ENCODE measurements at regions not wholly inside any gene's neighbourhood (a gene's known extent, or its start where the extent isn't known, plus 50 kb on each side); places are given as distances from the start of the nearest gene placed in this dataset.

DNA sequence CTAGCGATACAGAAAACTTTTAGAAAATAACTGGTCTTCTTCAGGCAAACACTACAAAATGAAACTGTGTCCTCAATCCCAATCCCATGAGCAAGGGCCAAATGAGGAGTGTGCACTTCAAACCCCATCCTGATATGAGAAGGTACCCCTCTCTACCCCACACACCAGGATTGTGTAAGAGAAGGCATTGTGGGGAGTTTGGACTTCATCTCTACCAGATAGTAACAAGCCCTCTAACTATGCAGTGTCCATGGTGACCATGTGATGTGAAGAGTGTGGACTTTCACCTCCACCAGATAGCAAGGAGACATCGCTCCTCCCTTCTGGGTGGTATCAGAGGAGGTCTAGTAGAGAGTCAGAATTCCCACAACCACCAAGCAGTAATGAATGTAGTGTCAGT is 769.3 kb downstream of the MECOM start (continued):
- TF ChIP-seq, protein P1, sequence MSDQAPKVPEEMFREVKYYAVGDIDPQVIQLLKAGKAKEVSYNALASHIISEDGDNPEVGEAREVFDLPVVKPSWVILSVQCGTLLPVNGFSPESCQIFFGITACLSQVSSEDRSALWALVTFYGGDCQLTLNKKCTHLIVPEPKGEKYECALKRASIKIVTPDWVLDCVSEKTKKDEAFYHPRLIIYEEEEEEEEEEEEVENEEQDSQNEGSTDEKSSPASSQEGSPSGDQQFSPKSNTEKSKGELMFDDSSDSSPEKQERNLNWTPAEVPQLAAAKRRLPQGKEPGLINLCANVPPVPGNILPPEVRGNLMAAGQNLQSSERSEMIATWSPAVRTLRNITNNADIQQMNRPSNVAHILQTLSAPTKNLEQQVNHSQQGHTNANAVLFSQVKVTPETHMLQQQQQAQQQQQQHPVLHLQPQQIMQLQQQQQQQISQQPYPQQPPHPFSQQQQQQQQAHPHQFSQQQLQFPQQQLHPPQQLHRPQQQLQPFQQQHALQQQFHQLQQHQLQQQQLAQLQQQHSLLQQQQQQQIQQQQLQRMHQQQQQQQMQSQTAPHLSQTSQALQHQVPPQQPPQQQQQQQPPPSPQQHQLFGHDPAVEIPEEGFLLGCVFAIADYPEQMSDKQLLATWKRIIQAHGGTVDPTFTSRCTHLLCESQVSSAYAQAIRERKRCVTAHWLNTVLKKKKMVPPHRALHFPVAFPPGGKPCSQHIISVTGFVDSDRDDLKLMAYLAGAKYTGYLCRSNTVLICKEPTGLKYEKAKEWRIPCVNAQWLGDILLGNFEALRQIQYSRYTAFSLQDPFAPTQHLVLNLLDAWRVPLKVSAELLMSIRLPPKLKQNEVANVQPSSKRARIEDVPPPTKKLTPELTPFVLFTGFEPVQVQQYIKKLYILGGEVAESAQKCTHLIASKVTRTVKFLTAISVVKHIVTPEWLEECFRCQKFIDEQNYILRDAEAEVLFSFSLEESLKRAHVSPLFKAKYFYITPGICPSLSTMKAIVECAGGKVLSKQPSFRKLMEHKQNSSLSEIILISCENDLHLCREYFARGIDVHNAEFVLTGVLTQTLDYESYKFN (CRISPR knock-in tag; conservative IDR thresholded peaks at IDR 0.05): peak; percentile 62
- TF ChIP-seq FOXK2 (IDR thresholded peaks at IDR 0.05) (no peak), FOSL1 (CRISPR knock-in tag; IDR thresholded peaks at IDR 0.05; ENCODE audit: borderline replicate concordance) (no peak), TARDBP (CRISPR knock-in tag; IDR thresholded peaks at IDR 0.05) (no peak), ZBTB3 (CRISPR knock-in tag; IDR thresholded peaks at IDR 0.05; ENCODE audit: borderline replicate concordance, low read depth) (no peak), SOX13 (IDR thresholded peaks at IDR 0.05) (no peak), SOX13 (CRISPR knock-in tag; conservative IDR thresholded peaks at IDR 0.05 in 1 of 2, IDR thresholded peaks at IDR 0.05 in 1 of 2) (peak in 1 of 2 experiments; percentile 43; a peak in 1 of 4 replicates), ZNF775 (CRISPR knock-in tag; IDR thresholded peaks at IDR 0.05; ENCODE audit: borderline replicate concordance) (no peak), ZNF552 (CRISPR knock-in tag; IDR thresholded peaks at IDR 0.05; ENCODE audit: borderline replicate concordance) (no peak), SMARCE1 (IDR thresholded peaks at IDR 0.05; ENCODE audit: borderline replicate concordance) (no peak), RAD21 (CRISPR knock-in tag; IDR thresholded peaks at IDR 0.05) (no peak), POLR2A (IDR thresholded peaks at IDR 0.05; ENCODE audit: insufficient read depth in 1 of 2, low read depth in 2 of 2, low read length in 2 of 2) (no peak), SNAPC2 (CRISPR knock-in tag; IDR thresholded peaks at IDR 0.05) (no peak), ZNF563 (CRISPR knock-in tag; IDR thresholded peaks at IDR 0.05) (no peak), RELA (CRISPR knock-in tag; IDR thresholded peaks at IDR 0.05) (no peak), HNRNPLL (IDR thresholded peaks at IDR 0.05; ENCODE audit: low read depth, low read length, poor library complexity, severe bottlenecking) (no peak), ZNF264 (CRISPR knock-in tag; IDR thresholded peaks at IDR 0.05) (no peak), SALL1 (CRISPR knock-in tag; IDR thresholded peaks at IDR 0.05) (peak; percentile 44; the same call in 1 of the 2 replicates)
- TF ChIP-seq, protein P2, sequence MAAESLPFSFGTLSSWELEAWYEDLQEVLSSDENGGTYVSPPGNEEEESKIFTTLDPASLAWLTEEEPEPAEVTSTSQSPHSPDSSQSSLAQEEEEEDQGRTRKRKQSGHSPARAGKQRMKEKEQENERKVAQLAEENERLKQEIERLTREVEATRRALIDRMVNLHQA (CRISPR knock-in tag; IDR thresholded peaks at IDR 0.05): no peak
- TF ChIP-seq, protein P3, sequence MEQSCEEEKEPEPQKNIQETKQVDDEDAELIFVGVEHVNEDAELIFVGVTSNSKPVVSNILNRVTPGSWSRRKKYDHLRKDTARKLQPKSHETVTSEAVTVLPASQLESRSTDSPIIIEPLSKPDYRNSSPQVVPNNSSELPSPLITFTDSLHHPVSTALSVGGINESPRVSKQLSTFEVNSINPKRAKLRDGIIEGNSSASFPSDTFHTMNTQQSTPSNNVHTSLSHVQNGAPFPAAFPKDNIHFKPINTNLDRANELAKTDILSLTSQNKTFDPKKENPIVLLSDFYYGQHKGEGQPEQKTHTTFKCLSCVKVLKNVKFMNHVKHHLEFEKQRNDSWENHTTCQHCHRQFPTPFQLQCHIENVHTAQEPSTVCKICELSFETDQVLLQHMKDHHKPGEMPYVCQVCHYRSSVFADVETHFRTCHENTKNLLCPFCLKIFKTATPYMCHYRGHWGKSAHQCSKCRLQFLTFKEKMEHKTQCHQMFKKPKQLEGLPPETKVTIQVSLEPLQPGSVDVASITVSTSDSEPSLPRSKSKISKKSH (CRISPR knock-in tag; IDR thresholded peaks at IDR 0.05; ENCODE audit: borderline replicate concordance): no peak
- TF ChIP-seq, protein P4, sequence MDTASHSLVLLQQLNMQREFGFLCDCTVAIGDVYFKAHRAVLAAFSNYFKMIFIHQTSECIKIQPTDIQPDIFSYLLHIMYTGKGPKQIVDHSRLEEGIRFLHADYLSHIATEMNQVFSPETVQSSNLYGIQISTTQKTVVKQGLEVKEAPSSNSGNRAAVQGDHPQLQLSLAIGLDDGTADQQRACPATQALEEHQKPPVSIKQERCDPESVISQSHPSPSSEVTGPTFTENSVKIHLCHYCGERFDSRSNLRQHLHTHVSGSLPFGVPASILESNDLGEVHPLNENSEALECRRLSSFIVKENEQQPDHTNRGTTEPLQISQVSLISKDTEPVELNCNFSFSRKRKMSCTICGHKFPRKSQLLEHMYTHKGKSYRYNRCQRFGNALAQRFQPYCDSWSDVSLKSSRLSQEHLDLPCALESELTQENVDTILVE (CRISPR knock-in tag; IDR thresholded peaks at IDR 0.05): no peak
- TF ChIP-seq, protein P5, sequence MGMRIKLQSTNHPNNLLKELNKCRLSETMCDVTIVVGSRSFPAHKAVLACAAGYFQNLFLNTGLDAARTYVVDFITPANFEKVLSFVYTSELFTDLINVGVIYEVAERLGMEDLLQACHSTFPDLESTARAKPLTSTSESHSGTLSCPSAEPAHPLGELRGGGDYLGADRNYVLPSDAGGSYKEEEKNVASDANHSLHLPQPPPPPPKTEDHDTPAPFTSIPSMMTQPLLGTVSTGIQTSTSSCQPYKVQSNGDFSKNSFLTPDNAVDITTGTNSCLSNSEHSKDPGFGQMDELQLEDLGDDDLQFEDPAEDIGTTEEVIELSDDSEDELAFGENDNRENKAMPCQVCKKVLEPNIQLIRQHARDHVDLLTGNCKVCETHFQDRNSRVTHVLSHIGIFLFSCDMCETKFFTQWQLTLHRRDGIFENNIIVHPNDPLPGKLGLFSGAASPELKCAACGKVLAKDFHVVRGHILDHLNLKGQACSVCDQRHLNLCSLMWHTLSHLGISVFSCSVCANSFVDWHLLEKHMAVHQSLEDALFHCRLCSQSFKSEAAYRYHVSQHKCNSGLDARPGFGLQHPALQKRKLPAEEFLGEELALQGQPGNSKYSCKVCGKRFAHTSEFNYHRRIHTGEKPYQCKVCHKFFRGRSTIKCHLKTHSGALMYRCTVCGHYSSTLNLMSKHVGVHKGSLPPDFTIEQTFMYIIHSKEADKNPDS (CRISPR knock-in tag; IDR thresholded peaks at IDR 0.05): no peak
